Fibroblast of the conjunctiva (primary cell): ENCODE measurements at regions not wholly inside any gene's neighbourhood (a gene's known extent, or its start where the extent isn't known, plus 50 kb on each side); places are given as distances from the start of the nearest gene placed in this dataset.

Experiments used
- DNase-seq: peaks from one replicate; pipeline ENCODE4 v3.0.0-alpha.2; 2010; ENCODE audit warnings: low read depth

GRCh38 chr7:84547331-84547730 is 352.7 kb upstream of the SEMA3A start:
- DNase-seq, result no peak

- DNase-seq, result no peak
Observed at GRCh38 chr7:84546403-84546802, 351.8 kb upstream of the SEMA3A start.

DNA sequence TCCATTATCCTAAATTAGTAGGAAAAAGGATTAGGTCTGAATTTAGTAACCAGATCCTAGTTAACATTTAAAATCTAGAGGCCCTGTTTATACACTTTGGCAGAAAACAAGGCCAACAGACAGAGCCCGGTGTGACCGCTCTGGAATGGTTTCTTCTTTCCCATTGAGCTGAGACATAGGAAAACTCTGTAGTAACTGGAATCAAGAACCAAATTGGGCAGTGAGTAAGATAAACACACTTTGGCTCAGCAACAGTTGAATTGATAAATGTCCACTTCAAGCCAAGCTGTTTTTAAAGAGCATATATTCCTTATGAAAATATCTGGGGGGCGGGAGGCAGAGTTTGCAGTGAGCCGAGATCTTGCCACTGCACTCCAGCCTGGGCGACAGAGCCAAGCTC is 343.7 kb upstream of the SEMA3A start:
- no peak for DNase-seq

- no peak for DNase-seq
Observed at GRCh38 chr7:84536271-84536870, 341.8 kb upstream of the SEMA3A start.

DNA sequence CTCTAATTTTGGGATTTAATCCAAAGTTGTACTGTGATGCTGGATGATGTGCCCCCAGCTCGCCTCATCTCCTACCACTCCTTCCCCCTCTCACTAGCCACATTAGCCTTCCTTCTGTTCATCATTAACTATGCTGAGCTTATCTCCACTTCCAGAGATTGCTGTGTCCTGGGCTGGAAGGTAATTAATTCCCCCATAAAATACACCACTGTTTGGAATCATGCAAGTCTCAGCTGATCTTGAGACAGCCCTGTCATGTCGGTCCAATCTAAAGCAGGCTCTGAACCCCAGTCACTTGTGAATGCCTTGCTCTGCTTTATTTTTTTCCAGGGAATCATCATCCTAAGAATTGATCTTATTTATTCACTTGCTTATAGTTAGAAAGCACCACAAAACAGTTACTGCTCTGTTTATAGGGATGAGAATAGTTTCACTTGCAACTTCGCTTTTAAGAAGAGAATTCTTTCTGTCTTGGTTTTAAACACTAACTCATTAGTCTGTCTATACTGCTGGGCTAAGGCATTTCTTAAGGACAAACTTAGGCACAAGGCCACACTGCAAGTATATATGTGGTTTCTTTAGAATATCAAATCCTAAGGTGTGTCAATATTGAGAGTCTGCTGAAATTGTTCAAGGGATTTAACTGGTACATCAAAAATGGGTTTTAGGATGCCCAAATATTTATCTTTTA is 341.1 kb upstream of the SEMA3A start:
- no peak for DNase-seq

- DNase-seq, result no peak
Observed at GRCh38 chr7:84533182-84533581, 338.6 kb upstream of the SEMA3A start.

DNA sequence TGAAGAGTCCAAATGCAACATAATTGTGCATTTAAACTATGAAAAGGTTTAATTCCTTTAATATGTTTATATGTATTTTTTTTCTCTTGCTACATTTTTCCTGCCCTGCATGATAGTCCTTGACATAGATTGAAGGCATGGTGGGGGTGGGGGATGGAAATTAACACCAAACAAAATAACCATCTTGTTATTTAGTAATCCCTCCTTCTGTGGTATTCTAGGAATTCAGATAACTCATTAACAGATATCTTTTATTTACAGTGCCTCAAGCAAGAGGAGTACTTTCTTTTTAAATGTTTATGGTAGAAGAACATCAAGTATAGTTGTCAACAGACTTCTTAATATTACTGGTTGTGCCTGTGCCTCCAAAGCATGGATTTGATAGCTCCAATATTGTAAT is 337.6 kb upstream of the SEMA3A start:
- no peak for DNase-seq

- DNase-seq, result peak; percentile 64
Observed at GRCh38 chr7:84529480-84530205, 335.1 kb upstream of the SEMA3A start.

DNA sequence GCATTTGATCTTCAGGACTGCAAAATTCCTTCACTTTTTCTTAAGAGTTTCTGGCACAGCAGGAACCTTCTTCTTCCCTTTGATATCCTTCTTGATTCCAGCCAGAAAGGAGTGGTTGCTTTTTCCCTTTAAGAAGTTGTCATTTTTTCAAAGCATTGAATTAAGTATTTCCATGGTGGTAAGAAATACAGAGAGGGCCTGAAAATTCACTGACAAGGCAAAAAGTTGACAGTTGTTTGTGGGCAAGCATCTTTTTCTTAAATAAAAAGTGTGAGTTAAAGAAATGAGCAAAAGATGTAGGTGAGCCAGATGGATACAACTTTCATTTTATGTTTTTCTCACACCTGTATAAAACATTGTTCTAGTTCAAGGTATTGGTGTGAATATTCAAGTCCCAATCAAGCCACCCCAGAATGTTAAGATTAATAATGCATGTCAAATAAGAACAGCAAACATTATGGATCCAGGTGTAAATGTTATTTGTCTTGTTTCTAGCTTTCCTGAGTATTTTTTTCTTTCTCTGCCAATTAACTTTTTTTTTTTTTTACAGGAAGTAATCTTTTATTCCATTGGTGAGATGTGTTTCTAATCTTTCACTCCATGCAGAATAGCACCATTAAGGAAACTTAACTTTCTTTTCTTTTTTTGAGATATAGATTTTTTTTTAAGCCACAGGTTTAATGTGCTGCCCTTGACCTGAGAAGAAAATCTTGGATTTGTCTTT is 334.3 kb upstream of the SEMA3A start:
- DNase-seq, result no peak

DNA sequence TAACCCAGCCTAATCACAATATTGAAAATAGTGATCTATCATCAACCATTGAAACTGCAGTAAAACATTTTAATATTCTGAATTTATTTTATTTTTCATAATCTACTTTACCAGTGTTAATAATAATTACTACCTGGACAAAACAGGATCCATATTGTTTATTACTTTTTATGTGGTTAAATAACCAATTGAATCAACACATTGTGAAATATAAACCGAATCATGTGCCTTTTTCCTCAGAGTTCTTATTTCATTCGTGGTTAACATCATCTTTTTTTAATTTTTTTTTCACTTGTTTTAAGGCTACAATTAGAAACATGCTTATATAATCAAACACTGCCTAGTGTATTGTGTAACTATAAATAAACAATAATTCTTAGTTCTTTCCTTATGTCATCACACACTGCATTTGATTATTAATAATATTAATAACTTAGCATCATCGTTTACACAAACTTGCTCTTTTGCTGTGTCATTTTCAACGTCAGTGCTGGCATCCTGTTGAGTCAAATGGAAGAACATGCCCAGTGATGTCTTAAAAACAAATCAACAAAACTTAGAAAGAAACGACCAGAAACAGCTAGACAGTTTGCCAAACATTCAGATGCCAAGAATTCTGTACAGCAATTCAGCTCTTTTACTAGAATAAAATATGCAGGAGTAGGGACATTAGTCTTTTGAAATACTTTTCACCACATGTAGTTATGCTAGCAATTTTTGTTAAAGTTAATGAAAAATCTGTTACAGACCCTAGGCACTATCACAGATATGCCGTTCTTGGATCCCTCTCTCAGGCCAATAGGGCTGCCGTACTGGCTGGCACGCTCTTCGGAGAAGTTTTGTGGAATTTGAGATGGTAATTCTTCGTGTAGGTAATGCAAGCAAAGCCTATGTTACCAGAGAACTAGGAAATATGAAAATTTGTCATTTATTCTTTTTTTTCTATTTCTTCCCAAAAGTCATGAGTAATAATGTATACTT is 330.4 kb upstream of the SEMA3A start:
- peak; percentile 59 for DNase-seq

- DNase-seq, result no peak
Observed at GRCh38 chr7:84513061-84513460, 318.5 kb upstream of the SEMA3A start.

GRCh38 chr7:84512055-84512454 is 317.5 kb upstream of the SEMA3A start:
- no peak for DNase-seq

- no peak for DNase-seq
Observed at GRCh38 chr7:84510505-84510904, 315.9 kb upstream of the SEMA3A start.

- no peak for DNase-seq
Observed at GRCh38 chr7:84509522-84509921, 314.9 kb upstream of the SEMA3A start.

GRCh38 chr7:84508606-84509005 is 314.0 kb upstream of the SEMA3A start:
- DNase-seq, result no peak

DNA sequence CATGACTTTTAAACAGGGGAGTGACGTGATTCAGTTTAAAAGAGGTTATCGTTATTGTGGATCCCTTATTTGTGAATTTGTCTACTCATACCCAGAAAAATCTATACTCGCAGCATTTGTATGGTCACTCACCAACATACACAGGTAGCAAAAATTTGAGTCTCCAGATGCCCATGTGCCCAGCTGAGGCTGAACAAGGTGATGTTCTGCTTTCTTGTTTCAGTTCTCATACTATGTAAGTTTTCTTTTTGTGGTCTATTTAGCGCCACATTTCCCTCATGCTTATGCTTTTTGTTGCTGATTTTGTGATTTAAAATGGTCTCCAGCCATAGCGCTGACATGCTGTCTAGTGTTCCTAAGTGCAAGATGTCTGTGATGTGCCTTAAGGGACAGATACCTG is 312.9 kb upstream of the SEMA3A start:
- no peak for DNase-seq

GRCh38 chr7:84506151-84506550 is 311.6 kb upstream of the SEMA3A start:
- DNase-seq, result no peak

- DNase-seq, result no peak
Observed at GRCh38 chr7:84502239-84502638, 307.6 kb upstream of the SEMA3A start.

GRCh38 chr7:84497873-84498272 is 303.3 kb upstream of the SEMA3A start:
- no peak for DNase-seq

DNA sequence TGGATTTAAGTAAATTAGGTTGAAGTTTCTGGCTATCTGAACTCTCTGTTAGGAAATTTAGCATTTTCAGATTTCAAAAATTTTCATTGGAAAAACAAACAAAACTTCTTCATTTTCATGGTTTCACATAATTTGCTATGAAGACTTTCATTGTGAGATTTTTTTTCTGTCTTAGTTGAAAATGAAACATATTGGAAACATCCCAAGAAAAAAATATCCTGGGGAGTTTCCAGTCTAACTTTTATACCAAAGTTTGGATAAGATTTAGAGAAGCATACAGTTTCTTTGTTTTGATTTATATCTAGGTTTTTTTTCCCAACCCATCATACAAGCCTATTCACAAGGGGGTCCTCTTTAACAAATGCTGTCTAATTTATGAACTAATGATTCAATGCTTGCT is 300.5 kb upstream of the SEMA3A start:
- no peak for DNase-seq
